Neural progenitor cell (in vitro differentiated cells): ENCODE measurements at regions not wholly inside any gene's neighbourhood (a gene's known extent, or its start where the extent isn't known, plus 50 kb on each side); places are given as distances from the start of the nearest gene placed in this dataset.
"Not testable (repeated sequence)": the region's sequence is repeated elsewhere in the genome, so short reads cannot be mapped to it uniquely, and the experiment has no call there.

ENCODE experiments used
- DNase-seq: peaks from one replicate; pipeline ENCODE4 v3.0.0-alpha.2; 2016; ENCODE audit warnings: low spot score
- H2AFZ ChIP-seq: fragments of 200-600 bp; sonication (generic); replicated peaks from 2 replicates; pipeline ENCODE4 v1.6.1; 2016; ENCODE audit warnings: antibody characterized with exemption
- H3F3A ChIP-seq: fragments of 200-600 bp; sonication (generic); 2 replicates; pipeline ENCODE4 v1.6.1; 2016; ENCODE audit warnings: antibody characterized with exemption, low read depth
- H3K27ac ChIP-seq: fragments of 200-600 bp; sonication (generic); 2 replicates; pipeline ENCODE4 v1.5.1; 2016; ENCODE audit warnings: mild to moderate bottlenecking
- H3K27me3 ChIP-seq: fragments of 200-600 bp; sonication (generic); 2 replicates; pipeline ENCODE4 v1.6.1; 2016; ENCODE audit warnings: mild to moderate bottlenecking, moderate library complexity
- H3K36me3 ChIP-seq: fragments of 200-600 bp; sonication (generic); 2 replicates; pipeline ENCODE4 v1.5.1; 2016
- H3K4me1 ChIP-seq: fragments of 200-600 bp; sonication (generic); 2 replicates; pipeline ENCODE4 v1.6.1; 2016; ENCODE audit warnings: mixed run types
- H3K4me2 ChIP-seq: fragments of 200-600 bp; sonication (generic); 2 replicates; pipeline ENCODE4 v1.6.1; 2016
- H3K4me3 ChIP-seq: fragments of 200-600 bp; sonication (generic); 2 replicates; pipeline ENCODE4 v1.5.1; 2016
- H3K79me2 ChIP-seq: fragments of 200-600 bp; sonication (generic); 2 replicates; pipeline ENCODE4 v1.6.1; 2016; ENCODE audit warnings: low read depth
- H3K9ac ChIP-seq: fragments of 200-600 bp; sonication (generic); 2 replicates; pipeline ENCODE4 v1.6.1; 2016
- H3K9me3 ChIP-seq: fragments of 200-600 bp; sonication (generic); 2 replicates; pipeline ENCODE4 v1.5.1; 2016; ENCODE audit warnings: low read depth
- H4K20me1 ChIP-seq: fragments of 200-600 bp; sonication (generic); 2 replicates; pipeline ENCODE4 v1.6.1; 2016; ENCODE audit warnings: low read depth
- H3K27ac Mint-ChIP-seq: 3 replicates; pipeline ENCODE4 v1.8.0; 2021; ENCODE audit warnings: mixed read lengths
- H3K27me3 Mint-ChIP-seq: 2 replicates; pipeline ENCODE4 v1.8.0; 2022; ENCODE audit warnings: low read depth, mild to moderate bottlenecking, inconsistent platforms, moderate library complexity, mixed read lengths; ENCODE audit not compliant: insufficient read depth
- H3K36me3 Mint-ChIP-seq: 3 replicates; pipeline ENCODE4 v1.8.0; 2021; ENCODE audit warnings: mixed read lengths
- H3K4me1 Mint-ChIP-seq: 3 replicates; pipeline ENCODE4 v1.8.0; 2021; ENCODE audit warnings: mixed read lengths
- H3K4me3 Mint-ChIP-seq: 3 replicates; pipeline ENCODE4 v1.8.0; 2021; ENCODE audit warnings: mild to moderate bottlenecking, moderate library complexity, mixed read lengths
- H3K9me3 Mint-ChIP-seq: 3 replicates; pipeline ENCODE4 v1.8.0; 2020; ENCODE audit warnings: mixed read lengths
- EZH2 ChIP-seq: fragments of 200-600 bp; sonication (generic); IDR thresholded peaks from 2 replicates; pipeline ENCODE4 v1.6.1; 2017; ENCODE audit warnings: antibody characterized with exemption, mild to moderate bottlenecking, moderate library complexity
- EZH2phosphoT487 ChIP-seq: fragments of 200-600 bp; sonication (generic); IDR thresholded peaks from 2 replicates; pipeline ENCODE4 v1.6.1; 2017; ENCODE audit warnings: antibody characterized with exemption
- TF ChIP-seq, protein P1 (sequence below): fragments of 200-600 bp; sonication (generic); IDR thresholded peaks from 2 replicates; pipeline ENCODE4 v1.5.1; 2017; ENCODE audit warnings: antibody characterized with exemption, mild to moderate bottlenecking

DNA sequence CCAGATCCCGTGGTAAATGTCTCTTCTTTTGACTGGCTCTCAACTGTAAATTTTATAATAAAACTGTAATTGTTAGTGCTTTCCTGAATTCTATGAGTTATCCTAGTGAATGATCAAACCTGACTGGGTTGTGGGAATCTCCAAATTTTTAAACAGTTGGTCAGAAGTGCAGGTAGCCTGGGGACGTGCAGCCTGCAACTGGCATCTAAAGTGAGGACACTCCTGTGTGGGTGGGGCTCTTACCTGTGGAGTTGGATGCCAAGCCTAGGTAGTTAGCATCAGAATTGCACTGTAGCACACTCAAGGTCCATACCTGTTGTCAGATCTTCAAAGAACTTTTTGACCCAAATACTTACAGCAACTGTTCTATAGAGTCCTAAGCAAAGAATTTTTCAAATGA lies 207.1 kb upstream of the NBEA start:
- TF ChIP-seq EZH2phosphoT487 = no peak
- TF ChIP-seq EZH2 = no peak
- TF ChIP-seq, protein P1, sequence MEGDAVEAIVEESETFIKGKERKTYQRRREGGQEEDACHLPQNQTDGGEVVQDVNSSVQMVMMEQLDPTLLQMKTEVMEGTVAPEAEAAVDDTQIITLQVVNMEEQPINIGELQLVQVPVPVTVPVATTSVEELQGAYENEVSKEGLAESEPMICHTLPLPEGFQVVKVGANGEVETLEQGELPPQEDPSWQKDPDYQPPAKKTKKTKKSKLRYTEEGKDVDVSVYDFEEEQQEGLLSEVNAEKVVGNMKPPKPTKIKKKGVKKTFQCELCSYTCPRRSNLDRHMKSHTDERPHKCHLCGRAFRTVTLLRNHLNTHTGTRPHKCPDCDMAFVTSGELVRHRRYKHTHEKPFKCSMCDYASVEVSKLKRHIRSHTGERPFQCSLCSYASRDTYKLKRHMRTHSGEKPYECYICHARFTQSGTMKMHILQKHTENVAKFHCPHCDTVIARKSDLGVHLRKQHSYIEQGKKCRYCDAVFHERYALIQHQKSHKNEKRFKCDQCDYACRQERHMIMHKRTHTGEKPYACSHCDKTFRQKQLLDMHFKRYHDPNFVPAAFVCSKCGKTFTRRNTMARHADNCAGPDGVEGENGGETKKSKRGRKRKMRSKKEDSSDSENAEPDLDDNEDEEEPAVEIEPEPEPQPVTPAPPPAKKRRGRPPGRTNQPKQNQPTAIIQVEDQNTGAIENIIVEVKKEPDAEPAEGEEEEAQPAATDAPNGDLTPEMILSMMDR = no peak
- peaks cover 10% of the 10 kb centered on the region for H3K4me1 ChIP-seq
- H3K9ac ChIP-seq = no peak overlapping the region
- H3K27ac ChIP-seq = no peak overlapping the region
- no peaks in the 10 kb centered on the region for H3K27me3 ChIP-seq
- H2AFZ ChIP-seq = no peak overlapping the region
- no peak overlapping the region for H3K4me2 ChIP-seq
- peaks cover 2% of the 10 kb centered on the region for H3K27me3 Mint-ChIP-seq
- no peaks in the 10 kb centered on the region for H3K9me3 ChIP-seq
- no peak overlapping the region for H3K4me3 Mint-ChIP-seq
- no peak overlapping the region for H3K4me3 ChIP-seq
- no peaks in the 10 kb centered on the region for H3K79me2 ChIP-seq
- no peak for DNase-seq
- no peaks in the 10 kb centered on the region for H3K9me3 Mint-ChIP-seq
- peaks cover 12% of the 10 kb centered on the region for H3K4me1 Mint-ChIP-seq
- no peak overlapping the region for H3K27ac Mint-ChIP-seq
- no peaks in the 10 kb centered on the region for H3K36me3 ChIP-seq
- H4K20me1 ChIP-seq = no peaks in the 10 kb centered on the region
- H3K36me3 Mint-ChIP-seq = no peaks in the 10 kb centered on the region
- no peaks in the 10 kb centered on the region for H3F3A ChIP-seq

DNA sequence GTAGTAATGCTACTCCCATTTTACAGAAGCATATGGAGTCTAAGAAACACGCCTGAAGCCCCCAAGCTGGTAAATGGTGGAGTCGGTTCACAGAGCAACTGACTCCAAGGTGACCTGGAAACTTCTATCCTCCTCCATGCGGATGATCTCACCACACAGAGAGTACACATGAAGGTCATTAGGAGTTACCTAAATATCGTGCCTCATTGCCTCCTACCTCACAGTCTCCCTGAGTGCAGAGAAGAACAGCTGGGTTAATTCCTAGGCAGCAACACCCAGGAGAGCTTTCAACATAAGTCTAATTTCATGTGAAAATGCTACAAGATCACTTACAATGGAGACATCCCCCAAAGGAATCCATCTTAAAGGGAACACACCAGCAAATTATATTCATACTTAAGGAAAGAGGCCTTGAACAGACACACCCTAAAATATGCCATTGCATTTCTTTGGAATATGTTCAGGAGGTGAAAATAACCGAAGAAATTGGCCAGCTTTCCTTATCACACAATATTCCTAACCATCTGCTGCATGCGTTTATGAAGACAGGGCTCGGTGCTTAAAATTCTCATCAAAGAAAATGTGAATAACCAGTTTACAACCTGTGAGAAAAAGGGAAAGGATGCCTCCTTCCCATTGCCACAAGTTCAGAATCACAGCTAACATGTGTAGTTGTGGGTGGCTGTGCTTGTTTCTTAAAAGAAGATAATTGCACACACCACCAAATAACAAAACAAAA lies 203.6 kb upstream of the NBEA start:
- H3K9me3 ChIP-seq = no peaks in the 10 kb centered on the region
- H3K79me2 ChIP-seq = no peaks in the 10 kb centered on the region
- no peak overlapping the region for H3K4me3 ChIP-seq
- TF ChIP-seq EZH2 (no peak), EZH2phosphoT487 (no peak)
- TF ChIP-seq, protein P1 = no peak
- no peaks in the 10 kb centered on the region for H3K9me3 Mint-ChIP-seq
- no peak for DNase-seq
- H3K9ac ChIP-seq = no peak overlapping the region
- H3K4me2 ChIP-seq = no peak overlapping the region
- H3K4me3 Mint-ChIP-seq = no peak overlapping the region
- H3K36me3 ChIP-seq = no peaks in the 10 kb centered on the region
- peaks cover 2% of the 10 kb centered on the region for H3K27me3 Mint-ChIP-seq
- H2AFZ ChIP-seq = no peak overlapping the region
- H3K4me1 ChIP-seq = peaks cover 6% of the 10 kb centered on the region
- no peaks in the 10 kb centered on the region for H3K36me3 Mint-ChIP-seq
- H3K27me3 ChIP-seq = no peaks in the 10 kb centered on the region
- no peaks in the 10 kb centered on the region for H3F3A ChIP-seq
- H3K27ac Mint-ChIP-seq = no peak overlapping the region
- no peak overlapping the region for H3K27ac ChIP-seq
- H4K20me1 ChIP-seq = no peaks in the 10 kb centered on the region
- peaks cover 11% of the 10 kb centered on the region for H3K4me1 Mint-ChIP-seq

DNA sequence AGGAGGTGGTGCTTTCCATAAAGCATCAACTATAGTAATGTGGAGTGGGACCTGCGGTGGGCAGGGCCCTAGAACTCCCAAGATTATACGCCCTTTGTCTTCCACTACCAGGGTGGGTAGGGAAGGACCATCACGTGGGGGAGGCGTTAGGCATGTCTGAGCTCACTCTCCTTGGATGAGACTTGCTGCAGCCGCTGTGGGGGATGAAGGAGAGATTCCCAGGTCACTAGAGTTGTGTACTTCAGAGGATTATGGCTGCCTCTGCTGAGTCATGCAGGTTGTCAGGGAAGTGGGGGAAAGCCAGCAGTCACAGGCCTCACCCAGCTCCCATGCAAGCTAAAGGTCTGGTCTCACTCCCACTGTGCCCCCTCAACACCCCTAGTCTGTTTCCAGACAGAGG lies 195.0 kb upstream of the NBEA start:
- not testable (repeated sequence) for H4K20me1 ChIP-seq, H3K4me3 ChIP-seq, H3K27me3 Mint-ChIP-seq, H3K27ac Mint-ChIP-seq, H3K27ac ChIP-seq, H3K9me3 ChIP-seq, H3K27me3 ChIP-seq, H3K36me3 Mint-ChIP-seq, H2AFZ ChIP-seq, H3K79me2 ChIP-seq, DNase-seq, H3K36me3 ChIP-seq, H3K4me2 ChIP-seq, H3F3A ChIP-seq, H3K9ac ChIP-seq, H3K4me1 ChIP-seq, H3K9me3 Mint-ChIP-seq, H3K4me3 Mint-ChIP-seq
- peaks cover 16% of the 10 kb centered on the region for H3K4me1 Mint-ChIP-seq

DNA sequence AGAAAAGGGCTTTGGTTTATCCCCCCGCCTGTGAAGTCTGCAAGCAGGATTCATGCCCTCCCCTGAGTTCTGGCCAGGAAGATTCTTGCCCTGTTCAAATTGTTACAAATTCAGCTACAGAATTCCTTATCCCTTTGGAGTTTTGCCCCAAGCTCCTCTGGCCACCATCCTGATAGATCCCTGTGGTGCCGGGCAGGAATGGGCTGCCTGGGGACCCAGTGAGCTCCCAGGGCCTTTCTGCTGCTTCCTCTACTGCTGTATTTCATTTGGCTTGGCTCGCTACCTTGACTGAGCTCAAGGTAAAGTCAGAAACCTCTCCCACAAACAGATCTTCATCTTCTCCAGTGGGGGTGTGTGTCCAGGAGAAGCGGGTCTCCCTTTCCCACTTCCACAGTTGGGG lies 194.6 kb upstream of the NBEA start:
- H3K9ac ChIP-seq = no peak overlapping the region

More for the DNA sequence above, 194.6 kb upstream of the NBEA start:
- Mint-ChIP-seq H3K27ac (no peak overlapping the region), H3K36me3 (no peaks in the 10 kb centered on the region), H3K4me1 (peaks cover 16% of the 10 kb centered on the region), H3K27me3 (peaks cover 5% of the 10 kb centered on the region), H3K9me3 (peaks cover 9% of the 10 kb centered on the region), H3K4me3 (no peak overlapping the region)
- H2AFZ ChIP-seq = no peak overlapping the region
- H3K4me3 ChIP-seq = no peak overlapping the region
- no peaks in the 10 kb centered on the region for H3K27me3 ChIP-seq
- DNase-seq = no peak
- H3K36me3 ChIP-seq = no peaks in the 10 kb centered on the region
- H3K4me2 ChIP-seq = no peak overlapping the region
- H3K79me2 ChIP-seq = no peaks in the 10 kb centered on the region
- no peaks in the 10 kb centered on the region for H3F3A ChIP-seq
- H3K4me1 ChIP-seq = peaks cover 10% of the 10 kb centered on the region
- no peaks in the 10 kb centered on the region for H4K20me1 ChIP-seq
- H3K9me3 ChIP-seq = no peaks in the 10 kb centered on the region
- H3K27ac ChIP-seq = no peak overlapping the region
- TF ChIP-seq, protein P1 = no peak
- no peak for TF ChIP-seq EZH2phosphoT487
- TF ChIP-seq EZH2 = no peak
